Ishikawa (cell line): ENCODE measurements at regions not wholly inside any gene's neighbourhood (a gene's known extent, or its start where the extent isn't known, plus 50 kb on each side); places are given as distances from the start of the nearest gene placed in this dataset.

Experiments used
- EP300 ChIP-seq: IDR thresholded peaks from 2 replicates; pipeline ENCODE4 v1.6.1; 2012; ENCODE audit warnings: borderline replicate concordance
- FOXM1 ChIP-seq: IDR thresholded peaks from 2 replicates; pipeline ENCODE4 v1.6.1; 2012; ENCODE audit warnings: low read depth, borderline replicate concordance
- MAX ChIP-seq: IDR thresholded peaks from 2 replicates; pipeline ENCODE4 v1.6.1; 2012
- NFIC ChIP-seq: IDR thresholded peaks from 2 replicates; pipeline ENCODE4 v1.6.1; 2012
- RAD21 ChIP-seq: IDR thresholded peaks from 2 replicates; pipeline ENCODE4 v1.6.1; 2012; ENCODE audit warnings: low read depth
- TAF1 ChIP-seq: IDR thresholded peaks from 2 replicates; pipeline ENCODE4 v1.6.1; 2012; ENCODE audit warnings: low read depth, mild to moderate bottlenecking

- TF ChIP-seq MAX: no peak
- no peak for TF ChIP-seq RAD21
- TF ChIP-seq FOXM1: no peak
- TF ChIP-seq TAF1: no peak
- TF ChIP-seq NFIC: no peak
- no peak for TF ChIP-seq EP300
These were observed 126.0 kb downstream of the SYF2 start for GRCh38 chr1:25106352-25106751.
